Non-pigmented ciliary epithelial cell (primary cell): ENCODE measurements at regions not wholly inside any gene's neighbourhood (a gene's known extent, or its start where the extent isn't known, plus 50 kb on each side); places are given as distances from the start of the nearest gene placed in this dataset.
"Not testable (repeated sequence)": the region's sequence is repeated elsewhere in the genome, so short reads cannot be mapped to it uniquely, and the experiment has no call there.

Experiments used
- DNase-seq: peaks from one replicate; pipeline ENCODE4 v3.0.0-alpha.2; 2010; ENCODE audit warnings: low read depth

- DNase-seq: not testable (repeated sequence)
Observed at GRCh38 chr4:64727391-64727790, 318.1 kb upstream of the TECRL start.

- no peak for DNase-seq
Observed at GRCh38 chr4:64724689-64725088, 315.4 kb upstream of the TECRL start.

- no peak for DNase-seq
Observed at GRCh38 chr4:64721106-64721505, 311.9 kb upstream of the TECRL start.

GRCh38 chr4:64718091-64718490, 308.8 kb upstream of the TECRL start:
- DNase-seq: peak; percentile 35

- DNase-seq: no peak
Observed at GRCh38 chr4:64715741-64716140, 306.5 kb upstream of the TECRL start.

- peak; percentile 1 for DNase-seq
Observed at GRCh38 chr4:64713256-64713840, 304.1 kb upstream of the TECRL start.

GRCh38 chr4:64712590-64712989, 303.3 kb upstream of the TECRL start:
- DNase-seq: no peak

- no peak for DNase-seq
Observed at GRCh38 chr4:64705989-64706388, 296.7 kb upstream of the TECRL start.

GRCh38 chr4:64698171-64698570, 288.9 kb upstream of the TECRL start:
- no peak for DNase-seq

GRCh38 chr4:64682946-64683345, 273.7 kb upstream of the TECRL start:
- no peak for DNase-seq

GRCh38 chr4:64682481-64682880, 273.2 kb upstream of the TECRL start:
- DNase-seq: no peak

GRCh38 chr4:64673121-64673520, 263.9 kb upstream of the TECRL start:
- not testable (repeated sequence) for DNase-seq

- DNase-seq: no peak
Observed at GRCh38 chr4:64670647-64671046, 261.4 kb upstream of the TECRL start.

- no peak for DNase-seq
Observed at GRCh38 chr4:64643841-64644240, 234.6 kb upstream of the TECRL start.

GRCh38 chr4:64642936-64643335, 233.7 kb upstream of the TECRL start:
- DNase-seq: no peak

GRCh38 chr4:64640402-64640801, 231.2 kb upstream of the TECRL start:
- DNase-seq: not testable (repeated sequence)

GRCh38 chr4:64625438-64625837, 216.2 kb upstream of the TECRL start:
- DNase-seq: no peak

- DNase-seq: no peak
Observed at GRCh38 chr4:64617800-64618199, 208.6 kb upstream of the TECRL start.

GRCh38 chr4:64614276-64614675, 205.0 kb upstream of the TECRL start:
- DNase-seq: no peak

GRCh38 chr4:64613046-64613445, 203.8 kb upstream of the TECRL start:
- DNase-seq: no peak

- no peak for DNase-seq
Observed at GRCh38 chr4:64598066-64598465, 188.8 kb upstream of the TECRL start.

- DNase-seq: no peak
Observed at GRCh38 chr4:64594723-64595122, 185.5 kb upstream of the TECRL start.

GRCh38 chr4:64588507-64588906, 179.3 kb upstream of the TECRL start:
- no peak for DNase-seq

GRCh38 chr4:64584981-64585557, 175.8 kb upstream of the TECRL start:
- no peak for DNase-seq
